Activated T-helper 1 cell treated with anti-CD3 and anti-CD28 coated beads, Interleukin-2, amount 50 U/mL, for 16 hours (primary cell): ENCODE measurements at regions not wholly inside any gene's neighbourhood (a gene's known extent, or its start where the extent isn't known, plus 50 kb on each side); places are given as distances from the start of the nearest gene placed in this dataset.

Source experiments
- DNase-seq, 2 donors: peaks; one replicate each; pipeline ENCODE4 v3.0.0-alpha.2; 2020; ENCODE audit warnings: low read depth in 1 of 2, low spot score in 1 of 2

GRCh38 chr22:49297286-49297870 lies 530.3 kb downstream of the BRD1 start:
- DNase-seq, result no peak

GRCh38 chr22:49296561-49296960 lies 531.1 kb downstream of the BRD1 start:
- no peak for DNase-seq

GRCh38 chr22:49295851-49296560 lies 531.7 kb downstream of the BRD1 start:
- no peak for DNase-seq

GRCh38 chr22:49295465-49295743 lies 532.3 kb downstream of the BRD1 start:
- DNase-seq, result no peak

DNA sequence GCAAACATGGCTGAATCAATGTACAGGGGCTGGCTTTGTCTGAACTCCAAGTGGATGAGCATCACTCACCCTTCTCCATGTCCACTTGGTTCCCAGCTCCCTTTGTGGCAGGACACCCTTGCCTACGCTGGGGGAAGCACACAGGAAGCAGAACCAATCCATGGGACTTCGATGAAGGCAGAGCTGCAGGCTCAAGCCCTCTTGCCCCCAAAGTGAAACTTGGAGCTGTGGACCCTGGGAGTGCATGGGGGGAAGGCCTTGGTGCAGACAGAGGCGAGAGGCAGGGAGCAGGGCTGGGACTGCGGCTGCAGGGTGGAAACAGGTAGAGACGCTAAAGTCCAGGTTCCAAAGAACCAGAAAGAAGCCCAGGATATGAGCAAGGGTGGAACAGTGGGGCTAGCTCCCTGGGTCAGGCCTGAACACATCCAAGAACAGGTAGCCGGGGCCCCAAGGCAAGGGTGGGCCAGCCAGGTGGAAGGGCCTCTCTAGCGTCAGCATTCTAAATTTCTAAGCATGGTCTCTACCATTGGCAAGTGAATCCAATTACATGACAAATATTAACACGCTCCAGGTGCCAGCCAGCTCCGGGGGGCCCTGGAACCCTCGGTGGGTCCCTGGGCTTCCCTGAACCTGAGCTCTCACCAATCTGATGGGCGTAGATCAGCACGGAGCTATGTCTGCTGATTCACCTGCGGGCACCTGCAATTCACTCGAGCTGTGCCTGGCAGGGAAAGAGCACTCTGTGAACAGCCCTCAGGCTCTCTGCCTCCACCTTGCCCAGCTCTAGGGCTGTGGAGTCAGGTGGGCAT lies 532.8 kb downstream of the BRD1 start:
- no peak for DNase-seq

- no peak for DNase-seq
These were observed 534.8 kb downstream of the BRD1 start for GRCh38 chr22:49292909-49293308.

GRCh38 chr22:49291781-49292180 lies 535.9 kb downstream of the BRD1 start:
- DNase-seq, result no peak

DNA sequence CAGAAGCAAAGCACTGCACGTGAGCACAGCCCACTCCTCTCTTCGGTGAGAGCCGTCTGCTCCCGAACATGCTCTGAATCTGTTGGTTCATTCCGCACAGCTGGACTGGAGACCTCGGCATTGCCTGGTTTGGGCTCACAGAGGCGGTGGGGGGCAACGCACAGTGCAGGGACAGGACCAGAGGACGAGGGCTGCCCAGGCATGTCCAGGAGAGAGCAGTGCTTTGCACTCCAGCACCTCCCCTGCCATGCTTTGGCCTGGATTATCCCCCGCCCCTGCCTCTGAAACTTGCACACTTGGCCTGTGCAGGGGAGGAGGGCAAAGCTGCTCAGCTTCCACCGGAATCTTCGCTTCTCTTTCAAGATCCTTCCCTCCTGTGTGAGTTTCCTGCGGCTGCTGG lies 536.5 kb downstream of the BRD1 start:
- DNase-seq, result no peak

DNA sequence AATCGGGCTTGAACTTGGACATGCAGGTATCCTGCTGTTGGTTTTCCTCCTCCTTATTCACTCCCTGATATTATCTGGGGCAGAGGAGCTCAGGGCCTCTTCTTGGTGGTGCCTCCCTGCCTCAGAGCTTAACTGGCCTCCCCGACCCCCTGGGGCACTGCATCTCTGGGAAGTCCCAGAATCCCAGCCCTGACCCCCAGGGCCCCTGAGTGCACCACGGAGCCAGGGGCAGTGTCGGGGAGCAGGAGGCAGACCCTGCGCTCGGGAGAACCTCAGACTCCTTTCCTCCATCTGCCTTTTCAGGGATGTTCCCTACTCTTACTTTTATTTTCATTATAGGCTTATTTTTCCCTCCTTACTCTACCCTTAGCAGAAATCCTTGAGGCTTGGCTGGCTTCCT lies 537.0 kb downstream of the BRD1 start:
- no peak for DNase-seq

DNA sequence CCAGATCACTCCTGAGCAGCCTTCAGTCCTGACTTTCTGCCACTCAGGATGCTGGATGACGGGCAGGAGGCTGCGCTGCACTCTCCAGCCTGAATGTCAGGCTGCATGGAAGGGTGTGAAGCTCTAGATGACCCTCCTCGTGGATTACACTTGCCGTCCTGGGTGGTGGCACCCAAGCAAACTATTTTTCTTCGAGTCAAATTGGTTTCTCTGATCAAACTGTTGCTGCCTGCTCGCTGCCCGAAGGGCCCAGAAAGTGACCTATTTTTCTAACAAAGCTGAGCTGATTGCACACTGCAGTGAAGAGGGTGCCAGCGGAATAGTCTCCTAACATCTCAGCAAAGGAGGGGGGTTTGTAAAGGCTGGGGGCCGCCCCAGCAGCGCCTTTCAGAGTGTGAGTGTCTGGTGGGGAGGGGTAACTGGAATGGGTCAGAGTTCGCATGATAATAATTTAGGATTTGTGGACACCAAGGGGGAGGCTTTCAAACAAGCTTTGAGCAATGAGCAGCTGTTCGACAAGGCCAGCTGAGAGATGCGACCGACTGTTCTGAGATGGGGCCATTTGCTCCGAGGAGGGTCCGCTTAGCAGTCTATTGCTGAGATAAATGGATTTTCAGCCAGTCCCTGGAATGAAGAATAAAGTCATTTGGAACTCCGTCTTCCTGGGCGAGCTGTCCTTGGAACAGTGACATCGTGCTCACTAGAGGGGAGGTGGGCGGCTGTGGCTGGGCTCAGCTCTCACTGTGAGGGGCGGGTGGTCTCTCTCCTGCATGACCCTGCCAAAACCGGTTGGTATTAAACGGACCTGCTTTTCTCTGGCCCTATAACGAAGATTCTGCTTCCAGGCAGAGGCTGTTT lies 537.6 kb downstream of the BRD1 start:
- no peak for DNase-seq

- no peak for DNase-seq
These were observed 541.4 kb downstream of the BRD1 start for GRCh38 chr22:49286181-49286760.

DNA sequence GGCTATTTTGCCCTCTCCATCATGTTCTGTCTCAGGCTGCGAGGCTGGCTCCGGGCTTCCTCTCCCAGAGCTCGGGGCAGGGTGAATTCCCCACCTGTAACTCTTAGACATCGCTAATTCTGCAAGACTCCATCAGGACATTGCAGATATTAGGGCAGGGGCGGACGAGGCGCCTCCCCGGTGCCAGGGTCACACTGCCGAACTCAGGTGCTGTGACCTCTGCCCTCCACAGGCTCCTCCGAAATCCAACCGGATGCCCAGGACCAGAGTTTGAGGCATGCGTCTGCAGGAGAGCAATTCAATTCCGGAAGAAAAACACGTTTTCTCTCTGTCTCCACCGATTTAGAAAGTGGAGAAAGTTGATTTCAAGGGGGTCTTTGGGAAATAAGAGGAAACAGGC lies 542.7 kb downstream of the BRD1 start:
- no peak for DNase-seq

DNA sequence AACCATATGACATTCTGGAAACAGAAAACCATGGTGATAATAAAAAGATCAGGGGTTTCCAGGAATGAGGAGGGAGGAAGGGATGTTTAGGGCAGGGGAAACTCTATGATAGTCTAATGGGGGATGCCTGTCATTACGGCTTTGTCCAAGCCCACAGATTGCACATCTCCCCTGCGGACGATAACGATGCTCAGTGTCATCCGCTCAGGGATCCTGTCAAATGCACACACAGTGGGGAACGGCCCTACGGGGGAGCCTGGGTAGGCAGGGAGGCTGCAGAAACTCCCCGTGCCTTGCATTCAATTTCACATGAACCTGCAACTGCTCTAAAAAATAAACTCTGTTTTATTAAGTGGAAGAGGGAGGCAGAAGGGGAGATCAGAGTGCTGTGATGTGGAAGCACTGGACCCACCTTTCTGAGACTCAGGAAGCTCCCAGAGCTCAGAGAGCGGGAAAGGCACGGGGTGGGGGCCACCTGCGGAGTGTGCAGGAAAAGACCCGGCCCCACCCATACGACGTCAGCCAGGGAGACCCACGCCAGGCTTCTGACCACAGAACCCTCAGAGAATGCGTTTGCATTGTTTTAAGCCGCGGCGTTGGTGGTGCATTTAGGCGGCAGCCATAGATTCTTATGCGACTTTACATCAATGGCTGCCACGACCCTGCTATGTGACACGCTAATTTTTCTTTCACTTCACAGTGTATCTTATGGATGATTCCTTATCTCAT lies 543.5 kb downstream of the BRD1 start:
- DNase-seq, result no peak

DNA sequence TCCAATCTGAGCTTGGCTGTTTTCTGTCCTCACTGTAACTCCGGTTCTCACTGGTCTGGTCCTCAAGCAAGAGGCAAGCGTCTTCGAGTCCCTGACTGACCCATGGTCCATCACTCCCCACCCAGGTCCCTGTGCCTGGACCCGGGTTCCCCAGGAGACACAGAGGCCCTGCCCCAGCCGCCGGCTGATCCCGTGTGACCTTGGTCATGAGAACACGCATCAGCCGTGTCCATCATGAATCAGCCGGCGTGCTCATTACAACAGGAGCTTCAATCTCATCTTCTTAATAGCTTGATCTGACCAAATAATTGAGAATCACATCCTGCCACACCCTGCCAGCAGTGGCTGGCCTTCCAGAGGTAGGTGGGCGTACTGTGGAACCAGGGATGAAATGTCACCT lies 545.1 kb downstream of the BRD1 start:
- DNase-seq, result no peak

DNA sequence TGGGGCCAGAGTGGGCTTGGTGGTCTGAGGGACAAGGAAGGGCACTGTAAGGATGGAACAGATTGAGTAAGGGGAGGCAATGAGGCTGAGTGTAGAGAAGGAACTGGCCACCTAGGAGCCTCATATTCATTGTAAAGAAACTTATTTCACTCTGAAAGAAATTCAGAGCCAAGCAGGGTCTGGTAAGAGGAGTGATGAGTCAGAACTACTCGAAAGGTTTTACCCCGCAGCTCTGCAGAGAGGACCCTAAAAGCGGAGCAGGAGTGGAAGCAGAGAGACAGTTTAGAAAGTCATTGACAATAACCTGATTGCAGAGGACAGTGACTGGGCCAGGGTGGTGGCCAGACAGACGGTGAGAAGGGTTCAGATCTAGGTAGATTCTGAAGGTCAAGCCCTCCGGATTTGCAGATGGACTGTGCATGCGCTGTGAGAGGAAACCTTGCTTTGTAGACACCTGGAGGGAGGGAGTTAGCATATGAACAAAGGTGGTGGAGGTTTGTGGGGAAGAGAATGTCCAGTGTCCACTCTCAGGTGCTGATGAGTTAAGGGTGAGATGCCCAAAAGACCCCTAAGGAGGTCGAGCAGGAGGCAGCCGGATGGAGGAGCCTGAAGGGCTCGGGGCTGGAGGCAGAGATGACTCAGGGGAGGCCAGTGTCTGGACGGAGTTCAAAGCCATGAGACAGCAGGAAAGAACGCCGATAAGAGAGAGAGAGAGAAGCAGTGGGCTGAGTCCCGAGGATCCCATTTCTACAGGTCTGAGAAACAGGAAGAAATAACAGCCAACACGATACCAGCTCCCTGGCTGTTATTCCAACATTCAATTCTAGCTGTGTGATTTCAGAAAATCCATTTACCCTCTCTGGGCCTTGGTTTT lies 546.0 kb downstream of the BRD1 start:
- DNase-seq, result no peak

- no peak for DNase-seq
These were observed 549.3 kb downstream of the BRD1 start for GRCh38 chr22:49278340-49278739.

GRCh38 chr22:49276567-49276966 lies 551.1 kb downstream of the BRD1 start:
- DNase-seq, result no peak

DNA sequence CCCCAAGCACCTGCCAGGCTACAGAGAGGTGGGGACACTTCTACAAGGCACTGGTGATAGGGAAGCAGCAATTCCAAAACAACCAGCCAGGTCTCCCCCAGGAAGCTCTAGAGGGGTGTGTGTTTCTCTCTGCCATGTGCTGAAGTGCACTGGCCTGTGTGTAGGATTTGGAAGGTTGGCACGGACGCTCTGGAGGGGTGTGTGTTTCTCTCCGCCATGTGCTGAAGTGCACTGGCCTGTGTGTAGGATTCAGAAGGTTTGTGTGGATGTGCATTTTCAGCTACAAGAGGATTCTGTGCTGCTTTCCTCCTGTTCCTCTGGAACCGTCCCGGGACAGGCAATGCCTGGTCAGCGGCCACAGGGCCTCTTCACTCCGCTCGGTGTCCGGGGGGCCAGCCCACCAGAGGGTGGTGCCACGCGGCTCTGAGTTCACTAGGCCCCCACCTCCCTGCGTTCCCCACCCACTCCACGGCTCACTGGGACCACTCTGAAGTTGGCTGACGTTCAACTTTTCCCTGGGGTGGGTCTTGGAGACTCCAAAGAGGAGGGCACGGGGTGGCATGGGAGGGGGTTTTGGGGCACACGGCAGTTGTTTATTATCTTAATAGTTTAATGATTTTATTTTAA lies 552.8 kb downstream of the BRD1 start:
- no peak for DNase-seq

GRCh38 chr22:49272546-49273125 lies 555.0 kb downstream of the BRD1 start:
- DNase-seq, result no peak
